ENCODE measurements at regions not wholly inside any gene's neighbourhood (a gene's known extent, or its start where the extent isn't known, plus 50 kb on each side); places are given as distances from the start of the nearest gene placed in this dataset.

DNA sequence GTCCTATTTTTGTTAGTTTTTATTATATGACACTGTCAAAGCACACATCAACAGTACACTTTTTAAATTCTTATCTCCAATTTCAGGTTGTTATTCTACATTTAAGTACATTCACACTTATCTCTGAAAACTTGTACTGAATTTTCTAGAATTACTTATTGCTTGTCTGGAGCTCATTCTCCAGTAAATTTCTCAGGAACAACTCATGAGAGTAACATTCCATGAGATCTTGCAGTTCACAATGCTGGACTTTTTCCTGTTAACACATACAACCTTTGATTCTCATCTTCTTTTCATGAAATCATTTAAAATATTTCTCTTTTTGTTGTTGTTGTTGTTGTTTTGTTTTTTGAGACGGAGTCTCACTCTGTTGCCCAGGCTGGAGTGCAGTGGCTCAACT, 320.9 kb upstream of the CAMK1G start:
- TF ChIP-seq FOXA1 (IDR thresholded peaks at IDR 0.05) (no peak), CTBP1 (IDR thresholded peaks at IDR 0.05; ENCODE audit: borderline replicate concordance) (no peak), NFRKB (IDR thresholded peaks at IDR 0.05) (no peak), ARNT (IDR thresholded peaks at IDR 0.05) (no peak), FOXM1 (IDR thresholded peaks at IDR 0.05; ENCODE audit: borderline replicate concordance) (no peak), SP1 (IDR thresholded peaks at IDR 0.05) (no peak), ELF4 (IDR thresholded peaks at IDR 0.05) (no peak), BHLHE40 (IDR thresholded peaks at IDR 0.05; ENCODE audit: borderline replicate concordance) (no peak), SUZ12 (IDR thresholded peaks at IDR 0.05) (no peak), FOXK2 (IDR thresholded peaks at IDR 0.05) (no peak)
- TF ChIP-seq, protein P1, sequence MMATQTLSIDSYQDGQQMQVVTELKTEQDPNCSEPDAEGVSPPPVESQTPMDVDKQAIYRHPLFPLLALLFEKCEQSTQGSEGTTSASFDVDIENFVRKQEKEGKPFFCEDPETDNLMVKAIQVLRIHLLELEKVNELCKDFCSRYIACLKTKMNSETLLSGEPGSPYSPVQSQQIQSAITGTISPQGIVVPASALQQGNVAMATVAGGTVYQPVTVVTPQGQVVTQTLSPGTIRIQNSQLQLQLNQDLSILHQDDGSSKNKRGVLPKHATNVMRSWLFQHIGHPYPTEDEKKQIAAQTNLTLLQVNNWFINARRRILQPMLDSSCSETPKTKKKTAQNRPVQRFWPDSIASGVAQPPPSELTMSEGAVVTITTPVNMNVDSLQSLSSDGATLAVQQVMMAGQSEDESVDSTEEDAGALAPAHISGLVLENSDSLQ (IDR thresholded peaks at IDR 0.05): no peak
